GM19035 (cell line): ENCODE measurements at regions not wholly inside any gene's neighbourhood (a gene's known extent, or its start where the extent isn't known, plus 50 kb on each side); places are given as distances from the start of the nearest gene placed in this dataset.

Experiments used
- ATAC-seq: cut with Tn5 transposase; IDR thresholded peaks from one replicate; pipeline ENCODE4 v1.9.1; 2021; ENCODE audit not compliant: unreplicated experiment

DNA sequence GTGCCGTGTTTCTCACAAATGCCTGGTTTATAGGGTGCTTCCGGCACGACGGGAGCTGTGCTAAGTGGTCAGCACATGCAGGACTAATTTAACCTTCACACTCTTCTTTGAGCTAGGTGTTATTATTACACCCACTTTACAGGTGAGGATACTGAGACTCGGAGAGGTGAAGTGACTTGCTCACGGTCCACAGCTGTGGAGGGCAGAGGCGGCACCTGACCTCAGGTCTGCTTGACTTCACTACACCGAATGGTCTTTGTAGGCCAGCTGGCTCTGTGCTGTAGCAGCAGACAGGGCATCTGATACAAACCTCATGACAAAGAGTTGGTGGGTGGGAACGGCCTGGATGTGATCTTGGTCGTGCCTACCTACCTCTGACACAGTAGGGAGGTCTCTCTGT lies 102.0 kb upstream of the BOD1 start:
- ATAC-seq = no peak

GRCh38 chr5:173719731-173720082 lies 103.3 kb upstream of the BOD1 start:
- no peak for ATAC-seq

GRCh38 chr5:173720286-173720952 lies 104.0 kb upstream of the BOD1 start:
- ATAC-seq = no peak

- no peak for ATAC-seq
These were observed 104.6 kb upstream of the BOD1 start for GRCh38 chr5:173720953-173721600.

DNA sequence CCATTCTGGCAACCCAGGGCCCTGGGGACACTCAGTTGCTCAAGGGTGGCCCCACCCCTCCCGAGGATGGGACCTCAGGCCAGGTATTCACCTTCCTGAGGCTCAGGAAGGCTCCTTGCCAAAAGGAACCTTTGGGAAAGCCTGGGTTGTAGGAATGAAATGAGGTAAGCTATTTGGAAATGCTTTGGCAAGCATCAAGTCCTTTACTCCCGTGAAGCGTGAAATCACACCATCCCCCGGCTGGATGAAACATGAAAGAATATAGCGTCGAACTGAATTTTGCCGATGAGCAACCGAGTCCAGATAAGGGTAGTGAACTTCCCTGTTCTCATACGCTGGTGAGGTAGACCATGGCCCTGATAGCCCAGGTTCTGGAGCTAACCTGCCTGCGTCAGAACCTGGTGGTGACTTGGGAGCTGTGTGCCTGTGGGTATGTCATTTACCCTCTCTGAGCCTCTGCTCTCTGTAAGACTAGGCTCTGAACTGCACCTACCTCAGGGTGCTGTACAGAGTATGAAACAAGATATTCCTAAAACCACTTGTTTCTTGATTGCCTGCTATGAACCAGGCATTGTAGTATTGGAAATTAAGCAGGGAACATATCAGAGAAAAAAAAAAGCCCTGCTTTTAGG lies 105.3 kb upstream of the BOD1 start:
- no peak for ATAC-seq

DNA sequence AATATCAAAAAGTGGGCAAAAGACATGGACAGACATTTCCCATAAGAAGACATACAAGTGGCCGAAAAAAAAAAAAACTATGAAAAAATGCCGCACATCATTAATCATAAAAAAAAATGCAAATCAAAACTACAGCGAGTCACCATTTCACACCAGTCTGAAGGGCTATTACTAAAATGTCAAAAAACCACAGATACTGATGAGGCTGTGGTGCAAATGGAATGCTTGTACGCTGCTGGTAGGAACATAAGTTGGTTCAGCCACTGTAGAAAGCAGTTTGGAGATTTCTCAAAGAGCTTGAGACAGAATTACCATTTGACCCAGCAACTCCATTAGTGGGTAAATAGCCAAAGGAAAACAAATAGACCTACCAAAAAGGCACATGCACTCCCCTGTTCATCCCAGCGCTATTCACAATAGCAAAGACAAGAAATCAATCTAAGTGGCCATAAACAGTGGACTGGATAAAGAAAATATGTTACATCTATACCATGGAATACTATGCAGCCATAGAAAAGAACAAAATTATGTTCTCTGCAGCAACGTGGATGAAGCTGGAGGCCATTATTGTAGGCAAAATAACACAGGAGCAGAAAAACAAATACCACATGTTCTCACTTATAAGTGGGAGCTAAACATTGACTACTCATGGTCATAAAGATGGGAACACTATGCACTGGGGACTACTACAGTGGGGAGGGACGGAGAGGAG lies 110.6 kb upstream of the BOD1 start:
- ATAC-seq = no peak

GRCh38 chr5:173727839-173728778 lies 111.7 kb upstream of the BOD1 start:
- no peak for ATAC-seq

GRCh38 chr5:173729079-173729765 lies 112.8 kb upstream of the BOD1 start:
- ATAC-seq = no peak

DNA sequence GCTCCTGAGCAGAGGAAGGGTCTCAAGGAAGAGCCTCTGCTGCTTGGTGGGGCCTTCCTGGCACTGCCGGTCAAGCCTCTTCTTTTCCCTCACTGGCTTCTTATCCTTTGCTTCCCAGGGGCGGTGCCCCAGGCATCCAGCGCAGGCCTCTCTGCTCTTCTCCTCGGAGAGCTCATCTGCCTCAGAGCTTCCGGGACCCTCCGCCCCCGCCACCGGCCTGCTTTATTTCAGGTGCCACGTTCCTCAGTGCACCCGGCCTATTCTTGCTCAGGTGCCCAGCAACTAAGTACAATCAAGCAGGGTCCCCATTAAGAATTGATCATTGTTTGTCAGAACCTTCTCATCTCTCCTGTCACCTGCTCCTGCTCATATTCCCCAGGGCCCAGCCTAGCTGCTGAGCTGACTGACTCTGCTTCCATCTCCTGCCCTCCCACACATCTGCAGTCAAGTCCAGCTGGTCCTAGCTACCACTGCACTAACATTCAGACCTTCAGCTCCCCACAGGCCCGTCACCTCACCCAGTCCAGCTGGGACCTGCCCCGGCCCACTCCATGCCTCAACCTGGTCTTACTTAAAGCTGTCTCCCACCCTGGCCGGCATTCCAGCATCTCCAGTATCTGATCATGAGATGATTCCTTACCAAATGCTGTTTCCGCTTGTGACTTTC lies 114.3 kb upstream of the BOD1 start:
- no peak for ATAC-seq

DNA sequence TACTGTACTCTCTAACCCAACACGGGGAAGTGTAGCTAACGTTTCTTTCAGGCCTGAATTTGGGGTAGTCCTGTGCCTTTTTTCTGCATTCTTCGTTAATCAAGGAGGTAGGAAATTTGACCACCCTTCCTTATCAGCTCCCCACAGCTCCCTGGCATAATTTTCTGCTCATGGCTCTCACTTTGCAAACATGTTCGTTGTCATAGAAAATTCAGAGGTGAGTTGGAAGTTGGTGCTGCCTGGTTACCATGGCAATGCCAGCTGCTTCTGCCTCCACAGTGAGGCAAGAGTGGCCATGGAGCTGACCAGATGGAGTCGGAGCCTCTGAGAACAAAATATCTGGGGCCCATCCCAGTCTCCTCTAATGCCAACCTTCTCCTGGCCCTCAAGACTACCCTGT lies 116.6 kb upstream of the BOD1 start:
- ATAC-seq = no peak

GRCh38 chr5:173733425-173733824 lies 117.0 kb upstream of the BOD1 start:
- no peak for ATAC-seq

DNA sequence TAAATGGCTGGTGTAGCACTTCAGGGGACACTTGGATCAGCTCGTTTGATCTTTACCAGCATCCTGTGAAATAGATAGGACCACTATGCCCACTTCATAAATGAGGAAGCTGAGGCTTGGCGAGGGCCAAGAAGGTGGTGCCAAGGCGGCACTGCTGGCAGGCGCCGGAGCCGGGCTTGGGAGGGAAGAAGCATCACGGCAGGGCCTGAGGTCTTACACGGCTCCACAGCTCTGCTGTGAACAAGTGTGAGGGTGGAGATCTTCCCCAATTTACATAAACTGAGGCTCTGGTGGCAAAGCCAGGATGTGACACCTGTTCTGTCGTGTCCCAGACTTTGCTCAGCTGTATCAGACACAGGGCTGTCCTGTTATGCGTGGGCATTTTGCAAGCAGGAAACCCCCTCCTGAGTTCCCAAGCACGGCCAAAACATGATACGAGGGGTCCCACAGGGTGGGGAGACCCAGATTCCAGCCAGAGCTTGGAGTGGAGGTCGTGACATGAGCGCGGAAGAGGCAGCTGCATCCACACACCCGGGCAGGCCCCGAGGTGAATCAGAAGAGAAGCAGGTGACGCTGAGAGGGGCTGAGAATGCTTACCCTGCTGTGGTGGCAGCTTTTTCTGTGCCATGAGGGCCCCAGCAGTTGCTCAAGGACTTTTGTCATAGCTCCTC lies 117.5 kb upstream of the BOD1 start:
- ATAC-seq = no peak

GRCh38 chr5:173734716-173735115 lies 118.3 kb upstream of the BOD1 start:
- ATAC-seq = no peak

DNA sequence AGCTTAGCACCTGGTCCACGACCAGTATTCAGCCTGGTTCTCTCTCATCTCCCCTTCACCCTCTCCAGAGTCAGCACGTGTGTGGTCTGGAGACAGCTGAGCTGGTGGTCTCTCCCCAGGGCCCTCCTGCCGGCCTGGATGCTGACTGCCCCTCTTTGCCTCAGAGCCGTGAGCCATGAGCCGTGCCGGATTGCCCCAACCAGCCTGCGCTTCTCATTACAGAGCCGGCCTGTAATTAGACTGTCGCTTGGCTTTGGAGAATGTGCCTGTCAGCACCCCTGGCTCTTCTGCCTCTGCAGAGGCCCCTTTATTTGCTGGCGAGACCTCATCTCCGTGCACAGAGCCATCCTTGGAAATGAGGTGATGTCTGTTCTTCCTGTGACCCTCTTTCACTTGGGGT lies 118.7 kb upstream of the BOD1 start:
- no peak for ATAC-seq

DNA sequence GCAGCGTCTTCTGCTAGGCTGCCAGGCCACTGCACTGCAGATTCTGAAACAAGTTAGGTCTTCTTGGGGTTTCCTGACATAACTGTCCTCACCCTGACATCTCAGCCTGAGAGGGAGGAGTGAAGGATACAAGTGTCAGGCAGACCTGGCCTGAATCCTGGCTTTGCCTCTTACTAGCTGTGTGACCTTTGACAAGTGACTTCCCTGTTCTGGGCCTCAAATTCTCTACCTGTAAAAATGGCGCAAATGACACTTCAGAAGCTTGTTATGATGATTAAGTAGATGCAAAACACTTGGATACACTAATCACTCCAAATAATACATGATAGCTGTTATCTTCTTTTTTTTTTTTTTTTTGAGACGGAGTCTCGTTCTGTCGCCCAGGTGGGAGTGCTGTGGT lies 119.2 kb upstream of the BOD1 start:
- ATAC-seq = no peak

DNA sequence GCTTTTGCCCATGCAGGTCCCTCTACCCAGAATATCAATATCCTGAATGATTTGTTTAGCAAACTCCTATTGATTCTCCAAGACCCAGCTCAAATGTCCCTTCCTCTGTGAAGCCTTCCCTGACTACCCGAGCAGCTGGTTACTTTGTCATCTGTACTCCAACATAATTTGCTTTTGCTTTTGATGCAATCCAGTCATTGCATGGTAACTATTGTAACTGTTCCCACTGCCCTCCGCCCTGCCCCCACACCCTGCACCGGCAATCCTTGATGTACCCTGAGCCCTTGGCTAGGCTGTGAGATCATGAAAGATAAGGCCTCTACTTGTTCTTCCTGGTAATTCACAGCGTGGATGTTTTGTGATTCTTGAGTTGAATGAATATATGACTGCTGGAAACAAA lies 119.9 kb upstream of the BOD1 start:
- ATAC-seq = no peak

GRCh38 chr5:173736923-173737412 lies 120.5 kb upstream of the BOD1 start:
- ATAC-seq = peak; percentile 50

DNA sequence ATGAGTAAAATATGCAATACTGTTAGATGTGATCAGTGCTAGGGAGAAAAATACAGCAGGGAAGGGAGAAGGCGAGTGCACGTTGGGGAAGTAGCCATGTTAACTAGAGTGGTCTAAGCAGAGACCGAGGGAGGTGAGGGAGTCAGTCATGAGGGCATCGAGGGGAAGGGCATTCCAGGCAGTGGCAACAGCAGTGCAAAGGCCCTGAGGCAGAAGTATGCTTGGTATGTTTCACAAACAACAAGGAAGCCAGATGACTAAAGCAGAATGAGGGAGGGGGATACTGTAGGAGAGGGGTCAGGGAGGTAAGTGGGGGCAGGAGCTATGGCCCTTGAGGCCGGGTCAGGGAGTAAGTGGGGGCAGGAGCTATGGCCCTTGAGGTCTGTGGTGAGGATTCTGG lies 123.3 kb upstream of the BOD1 start:
- no peak for ATAC-seq

DNA sequence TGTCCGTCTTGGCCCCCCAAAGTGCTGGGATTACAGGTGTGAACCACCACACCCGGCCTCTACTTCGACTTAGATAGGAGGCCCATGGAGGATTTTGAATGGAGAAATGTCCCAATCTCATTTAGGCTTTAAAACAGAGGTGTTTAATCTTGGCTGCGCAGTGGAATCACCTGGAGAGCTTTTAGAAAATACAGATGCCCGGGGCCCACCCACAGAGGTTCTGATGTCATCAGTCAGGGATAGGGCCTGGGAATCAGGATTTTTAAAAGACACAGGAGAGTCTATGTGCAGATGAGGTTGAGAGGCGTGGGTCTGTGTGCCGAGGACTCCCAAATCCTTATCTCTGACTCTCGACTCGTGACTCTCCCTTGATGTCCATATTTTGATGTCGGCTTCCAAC lies 124.0 kb upstream of the BOD1 start:
- ATAC-seq = no peak
